ENCODE measurements at regions not wholly inside any gene's neighbourhood (a gene's known extent, or its start where the extent isn't known, plus 50 kb on each side); places are given as distances from the start of the nearest gene placed in this dataset.

DNA sequence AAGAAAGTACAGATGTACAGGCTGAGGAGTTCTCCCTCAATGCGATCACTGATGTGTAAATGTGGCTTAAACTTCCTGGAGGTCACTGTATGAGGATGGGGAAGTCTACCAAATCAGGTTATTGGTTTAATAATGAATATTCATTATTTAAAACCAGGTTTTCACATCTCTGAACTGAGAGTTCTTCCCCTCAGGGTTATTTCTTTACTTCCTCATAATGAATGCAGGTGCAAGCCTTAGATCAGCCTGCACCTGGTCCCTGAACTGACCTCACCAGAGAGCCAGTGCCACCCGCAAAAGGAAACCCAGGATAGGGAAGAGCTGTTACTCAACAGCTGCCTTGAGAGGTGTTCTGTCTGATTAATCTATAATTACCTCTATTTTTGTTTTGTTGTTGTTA lies 369.0 kb downstream of the EPHA4 start:
- TF ChIP-seq, protein P1, sequence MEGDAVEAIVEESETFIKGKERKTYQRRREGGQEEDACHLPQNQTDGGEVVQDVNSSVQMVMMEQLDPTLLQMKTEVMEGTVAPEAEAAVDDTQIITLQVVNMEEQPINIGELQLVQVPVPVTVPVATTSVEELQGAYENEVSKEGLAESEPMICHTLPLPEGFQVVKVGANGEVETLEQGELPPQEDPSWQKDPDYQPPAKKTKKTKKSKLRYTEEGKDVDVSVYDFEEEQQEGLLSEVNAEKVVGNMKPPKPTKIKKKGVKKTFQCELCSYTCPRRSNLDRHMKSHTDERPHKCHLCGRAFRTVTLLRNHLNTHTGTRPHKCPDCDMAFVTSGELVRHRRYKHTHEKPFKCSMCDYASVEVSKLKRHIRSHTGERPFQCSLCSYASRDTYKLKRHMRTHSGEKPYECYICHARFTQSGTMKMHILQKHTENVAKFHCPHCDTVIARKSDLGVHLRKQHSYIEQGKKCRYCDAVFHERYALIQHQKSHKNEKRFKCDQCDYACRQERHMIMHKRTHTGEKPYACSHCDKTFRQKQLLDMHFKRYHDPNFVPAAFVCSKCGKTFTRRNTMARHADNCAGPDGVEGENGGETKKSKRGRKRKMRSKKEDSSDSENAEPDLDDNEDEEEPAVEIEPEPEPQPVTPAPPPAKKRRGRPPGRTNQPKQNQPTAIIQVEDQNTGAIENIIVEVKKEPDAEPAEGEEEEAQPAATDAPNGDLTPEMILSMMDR (IDR thresholded peaks at IDR 0.05) = no peak
- no peak for TF ChIP-seq POLR2A (IDR thresholded peaks at IDR 0.05)
